ENCODE measurements at regions not wholly inside any gene's neighbourhood (a gene's known extent, or its start where the extent isn't known, plus 50 kb on each side); places are given as distances from the start of the nearest gene placed in this dataset.

DNA sequence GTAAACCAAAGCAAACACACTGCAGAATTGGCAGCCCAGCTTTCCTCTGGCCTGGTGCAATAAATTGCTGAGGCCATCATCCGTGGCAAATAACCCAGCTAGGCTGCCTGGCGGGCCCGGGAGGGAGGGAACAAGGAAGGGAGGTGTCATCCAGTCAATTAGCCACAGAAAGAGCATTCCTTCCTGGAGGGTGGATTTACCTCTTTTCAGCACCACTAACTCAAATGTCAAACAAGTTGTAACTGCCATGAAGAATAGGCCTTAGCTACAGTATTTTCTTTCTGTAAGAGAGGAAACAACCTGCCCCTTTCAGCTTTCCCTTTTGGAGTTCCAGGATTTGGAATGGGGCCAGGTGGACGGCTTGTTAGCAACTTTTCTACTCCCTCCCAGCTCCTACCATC is 163.8 kb upstream of the BDNF start:
- TF ChIP-seq, protein P1, sequence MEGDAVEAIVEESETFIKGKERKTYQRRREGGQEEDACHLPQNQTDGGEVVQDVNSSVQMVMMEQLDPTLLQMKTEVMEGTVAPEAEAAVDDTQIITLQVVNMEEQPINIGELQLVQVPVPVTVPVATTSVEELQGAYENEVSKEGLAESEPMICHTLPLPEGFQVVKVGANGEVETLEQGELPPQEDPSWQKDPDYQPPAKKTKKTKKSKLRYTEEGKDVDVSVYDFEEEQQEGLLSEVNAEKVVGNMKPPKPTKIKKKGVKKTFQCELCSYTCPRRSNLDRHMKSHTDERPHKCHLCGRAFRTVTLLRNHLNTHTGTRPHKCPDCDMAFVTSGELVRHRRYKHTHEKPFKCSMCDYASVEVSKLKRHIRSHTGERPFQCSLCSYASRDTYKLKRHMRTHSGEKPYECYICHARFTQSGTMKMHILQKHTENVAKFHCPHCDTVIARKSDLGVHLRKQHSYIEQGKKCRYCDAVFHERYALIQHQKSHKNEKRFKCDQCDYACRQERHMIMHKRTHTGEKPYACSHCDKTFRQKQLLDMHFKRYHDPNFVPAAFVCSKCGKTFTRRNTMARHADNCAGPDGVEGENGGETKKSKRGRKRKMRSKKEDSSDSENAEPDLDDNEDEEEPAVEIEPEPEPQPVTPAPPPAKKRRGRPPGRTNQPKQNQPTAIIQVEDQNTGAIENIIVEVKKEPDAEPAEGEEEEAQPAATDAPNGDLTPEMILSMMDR (IDR thresholded peaks at IDR 0.05): no peak
- TF ChIP-seq POLR2A (IDR thresholded peaks at IDR 0.05): no peak
- no peaks in the 10 kb centered on the region for H3K4me1 ChIP-seq
- intact Hi-C loops (cut with DNase I; ENCODE audit: low total_unique reads): no loop called here
- DNase-seq: no peak
- no peaks in the 10 kb centered on the region for H3K27me3 ChIP-seq
- no peaks in the 10 kb centered on the region for H3K36me3 ChIP-seq (ENCODE audit: low read depth, missing control alignments)
- H3K4me3 ChIP-seq: no peak overlapping the region
- 36 to 37% methylated on average over 3 to 4 of the region's 4 CpGs for WGBS, 2 donors
- no peak overlapping the region for H3K27ac ChIP-seq
- H3K9me3 ChIP-seq: no peaks in the 10 kb centered on the region

GRCh38 chr11:27863637-27864036 is 163.4 kb upstream of the BDNF start:
- H3K4me3 ChIP-seq: no peak overlapping the region
- no peaks in the 10 kb centered on the region for H3K27me3 ChIP-seq
- WGBS, 2 donors: 78 to 83% methylated on average over 2 of the region's 2 CpGs
- H3K36me3 ChIP-seq (ENCODE audit: low read depth, missing control alignments): no peaks in the 10 kb centered on the region
- intact Hi-C loops (cut with DNase I; ENCODE audit: low total_unique reads): no loop called here
- no peaks in the 10 kb centered on the region for H3K4me1 ChIP-seq
- TF ChIP-seq, protein P1 (IDR thresholded peaks at IDR 0.05): no peak
- TF ChIP-seq POLR2A (IDR thresholded peaks at IDR 0.05): no peak
- H3K27ac ChIP-seq: no peak overlapping the region
- no peak for DNase-seq
- no peaks in the 10 kb centered on the region for H3K9me3 ChIP-seq

DNA sequence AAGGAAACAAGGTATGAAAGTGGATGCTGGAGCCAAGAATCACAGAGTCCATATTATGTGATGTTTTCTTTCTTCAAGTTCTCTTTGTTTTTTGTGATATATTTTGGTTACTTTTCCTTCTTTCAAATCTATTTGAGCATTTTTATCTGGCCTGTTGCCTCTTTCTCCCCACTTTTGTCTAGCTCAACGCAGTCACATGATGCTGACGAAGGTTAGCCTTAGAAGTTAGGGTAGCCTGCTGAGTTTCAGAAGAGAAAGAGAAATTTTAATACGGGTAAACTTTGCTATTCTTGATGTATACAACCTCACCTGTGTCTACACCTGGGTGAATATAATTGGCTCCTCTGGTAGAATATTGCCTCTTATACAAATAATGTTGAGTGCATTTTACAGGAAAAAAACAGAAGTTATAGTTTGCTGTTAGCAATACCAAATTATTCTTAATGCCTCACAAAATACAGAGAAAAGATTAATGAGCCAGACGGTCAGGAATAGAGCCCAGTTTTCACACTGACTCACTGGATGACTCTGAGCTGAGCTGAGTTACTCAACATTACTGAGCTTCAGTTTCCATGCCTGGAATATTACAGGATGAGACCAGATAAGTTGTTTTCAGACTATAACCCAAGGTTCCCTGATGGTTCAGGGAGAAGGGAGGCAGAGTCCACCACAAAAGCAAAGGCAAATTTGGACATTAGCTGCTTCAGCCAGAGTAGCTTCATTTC is 161.6 kb upstream of the BDNF start:
- Histone ChIP-seq H3K4me3 (no peak overlapping the region), H3K27ac (no peak overlapping the region), H3K9me3 (no peaks in the 10 kb centered on the region), H3K36me3 (ENCODE audit: low read depth, missing control alignments) (no peaks in the 10 kb centered on the region), H3K27me3 (no peaks in the 10 kb centered on the region), H3K4me1 (no peaks in the 10 kb centered on the region)
- DNase-seq: no peak
- WGBS, 2 donors: 58 to 92% methylated on average over 4 of the region's 4 CpGs
- intact Hi-C loops (cut with DNase I; ENCODE audit: low total_unique reads): no loop called here
- no peak for TF ChIP-seq POLR2A (IDR thresholded peaks at IDR 0.05)
- TF ChIP-seq, protein P1 (IDR thresholded peaks at IDR 0.05): no peak

- Histone ChIP-seq H3K4me3 (no peak overlapping the region), H3K27ac (no peak overlapping the region), H3K9me3 (no peaks in the 10 kb centered on the region), H3K4me1 (no peaks in the 10 kb centered on the region), H3K27me3 (no peaks in the 10 kb centered on the region), H3K36me3 (ENCODE audit: low read depth, missing control alignments) (no peaks in the 10 kb centered on the region)
- intact Hi-C loops (cut with DNase I; ENCODE audit: low total_unique reads): no loop called here
- 83 to 87% methylated on average over 2 of the region's 2 CpGs for WGBS, 2 donors
- DNase-seq: no peak
- TF ChIP-seq, protein P1 (IDR thresholded peaks at IDR 0.05): no peak
- no peak for TF ChIP-seq POLR2A (IDR thresholded peaks at IDR 0.05)
These were observed 160.6 kb upstream of the BDNF start for GRCh38 chr11:27860811-27861210.

DNA sequence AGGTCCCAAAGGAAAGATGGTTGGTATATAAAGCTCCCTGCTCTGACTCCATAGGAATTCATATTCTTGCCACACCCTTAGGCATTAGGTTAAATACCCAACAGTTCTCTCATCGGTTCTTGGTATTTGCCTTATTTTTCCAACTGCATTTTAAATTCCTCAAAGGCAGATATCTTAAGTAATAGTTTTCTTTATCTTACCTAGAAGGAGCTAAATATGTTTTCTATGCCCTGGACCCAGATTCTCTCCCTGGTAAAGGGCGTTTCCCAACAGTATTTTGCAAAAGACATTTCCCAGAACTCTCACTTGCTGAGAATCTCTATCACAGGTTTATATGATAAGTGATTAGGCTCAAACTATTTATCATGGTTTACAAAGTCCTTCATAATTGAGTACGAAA is 158.6 kb upstream of the BDNF start:
- DNase-seq: no peak
- 77 to 82% methylated on average over 3 of the region's 3 CpGs for WGBS, 2 donors
- no peak overlapping the region for H3K4me3 ChIP-seq

More for the DNA sequence above, 158.6 kb upstream of the BDNF start:
- Histone ChIP-seq H3K4me1 (no peaks in the 10 kb centered on the region), H3K36me3 (ENCODE audit: low read depth, missing control alignments) (no peaks in the 10 kb centered on the region), H3K27me3 (no peaks in the 10 kb centered on the region), H3K9me3 (no peaks in the 10 kb centered on the region), H3K27ac (no peak overlapping the region)
- intact Hi-C loops (cut with DNase I; ENCODE audit: low total_unique reads): no loop called here
- TF ChIP-seq, protein P1 (IDR thresholded peaks at IDR 0.05): no peak
- TF ChIP-seq POLR2A (IDR thresholded peaks at IDR 0.05): no peak

All from testis (tissue), 2 donors.